A549 (cell line): ENCODE measurements at regions not wholly inside any gene's neighbourhood (a gene's known extent, or its start where the extent isn't known, plus 50 kb on each side); places are given as distances from the start of the nearest gene placed in this dataset.

Source experiments
- BHLHE40 ChIP-seq: IDR thresholded peaks from 2 replicates; pipeline ENCODE4 v1.6.1; 2012; ENCODE audit warnings: low read depth, low read length, inconsistent platforms
- CHD4 ChIP-seq: fragments of 200-600 bp; sonication (generic); IDR thresholded peaks from 2 replicates; pipeline ENCODE4 v1.6.1; 2016; ENCODE audit warnings: antibody characterized with exemption, mild to moderate bottlenecking, borderline replicate concordance
- EHMT2 ChIP-seq: fragments of 200-600 bp; sonication (generic); IDR thresholded peaks from 2 replicates; pipeline ENCODE4 v1.6.1; 2016; ENCODE audit warnings: antibody characterized with exemption, low read depth, mild to moderate bottlenecking, moderate library complexity
- EP300 ChIP-seq, 2 experiments: fragments of >200 bp; sonication (Bioruptor Twin); formaldehyde crosslinking; IDR thresholded peaks; 2 replicates in 1 of 2; 3 replicates in 1 of 2; pipeline ENCODE4 v1.6.1; 2016 to 2017
- FOSB ChIP-seq: fragments of 250-450 bp; sonication (Bioruptor Pico); IDR thresholded peaks from 2 replicates; pipeline ENCODE4 v1.5.0; 2020; ENCODE audit warnings: mild to moderate bottlenecking, moderate library complexity
- GATA3 ChIP-seq: IDR thresholded peaks from 2 replicates; pipeline ENCODE4 v1.6.1; 2012; ENCODE audit warnings: borderline replicate concordance
- HOXA7 ChIP-seq: fragments of 250-450 bp; sonication (Bioruptor Pico); IDR thresholded peaks from 2 replicates; pipeline ENCODE4 v1.5.0; 2020; ENCODE audit warnings: mild to moderate bottlenecking, moderate library complexity
- JUN ChIP-seq, 2 experiments: fragments of >200 bp; sonication (Bioruptor Twin); formaldehyde crosslinking; IDR thresholded peaks; 2 replicates in 1 of 2; 3 replicates in 1 of 2; pipeline ENCODE4 v1.6.1; 2016 to 2017
- MAZ ChIP-seq: fragments of 150-350 bp; IDR thresholded peaks from 2 replicates; pipeline ENCODE4 v1.6.1; 2014; ENCODE audit warnings: antibody characterized with exemption, low read depth, low read length, borderline replicate concordance
- NPAS2 ChIP-seq: fragments of 250-450 bp; sonication (Bioruptor Pico); IDR thresholded peaks from 2 replicates; pipeline ENCODE4 v1.8.0; 2022; ENCODE audit warnings: mild to moderate bottlenecking, moderate library complexity, borderline replicate concordance
- TF ChIP-seq, protein P1 (sequence below): fragments of >200 bp; sonication (Bioruptor Twin); formaldehyde crosslinking; IDR thresholded peaks from 3 replicates; pipeline ENCODE4 v1.5.1; 2016

DNA sequence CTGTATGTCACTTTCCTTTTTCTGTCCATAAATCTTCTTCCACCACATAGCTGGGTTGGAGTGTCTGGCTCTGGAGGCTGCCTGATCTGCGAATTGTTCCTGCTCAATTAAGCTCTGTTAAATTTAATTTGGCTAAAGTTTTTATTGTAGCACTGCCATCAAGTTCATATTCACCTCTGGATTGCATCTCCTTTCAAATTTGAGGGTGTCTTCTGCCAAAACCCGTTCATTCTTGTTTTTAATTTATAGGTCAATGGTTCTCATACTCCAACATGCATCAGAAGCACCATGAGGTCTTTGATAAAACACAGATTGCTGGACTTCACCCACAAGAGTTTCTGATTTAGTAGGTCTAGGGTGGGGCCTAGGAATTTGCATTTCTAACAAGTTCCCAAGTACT is 276.5 kb upstream of the NECTIN3 start:
- TF ChIP-seq, protein P1, sequence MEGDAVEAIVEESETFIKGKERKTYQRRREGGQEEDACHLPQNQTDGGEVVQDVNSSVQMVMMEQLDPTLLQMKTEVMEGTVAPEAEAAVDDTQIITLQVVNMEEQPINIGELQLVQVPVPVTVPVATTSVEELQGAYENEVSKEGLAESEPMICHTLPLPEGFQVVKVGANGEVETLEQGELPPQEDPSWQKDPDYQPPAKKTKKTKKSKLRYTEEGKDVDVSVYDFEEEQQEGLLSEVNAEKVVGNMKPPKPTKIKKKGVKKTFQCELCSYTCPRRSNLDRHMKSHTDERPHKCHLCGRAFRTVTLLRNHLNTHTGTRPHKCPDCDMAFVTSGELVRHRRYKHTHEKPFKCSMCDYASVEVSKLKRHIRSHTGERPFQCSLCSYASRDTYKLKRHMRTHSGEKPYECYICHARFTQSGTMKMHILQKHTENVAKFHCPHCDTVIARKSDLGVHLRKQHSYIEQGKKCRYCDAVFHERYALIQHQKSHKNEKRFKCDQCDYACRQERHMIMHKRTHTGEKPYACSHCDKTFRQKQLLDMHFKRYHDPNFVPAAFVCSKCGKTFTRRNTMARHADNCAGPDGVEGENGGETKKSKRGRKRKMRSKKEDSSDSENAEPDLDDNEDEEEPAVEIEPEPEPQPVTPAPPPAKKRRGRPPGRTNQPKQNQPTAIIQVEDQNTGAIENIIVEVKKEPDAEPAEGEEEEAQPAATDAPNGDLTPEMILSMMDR, result no peak
- TF ChIP-seq HOXA7 (CRISPR knock-in tag) (no peak), JUN (IDR thresholded peaks at IDR 0.05) (no peak), EHMT2 (no peak), BHLHE40 (no peak), GATA3 (no peak), FOSB (CRISPR knock-in tag) (no peak), NPAS2 (CRISPR knock-in tag) (no peak), CHD4 (no peak), MAZ (no peak), EP300 (IDR thresholded peaks at IDR 0.05) (no peak)
